ENCODE measurements at regions not wholly inside any gene's neighbourhood (a gene's known extent, or its start where the extent isn't known, plus 50 kb on each side); places are given as distances from the start of the nearest gene placed in this dataset.

- no peak for DNase-seq
Observed at GRCh38 chr2:150889141-150889540, 372.5 kb downstream of the RBM43 start.

DNA sequence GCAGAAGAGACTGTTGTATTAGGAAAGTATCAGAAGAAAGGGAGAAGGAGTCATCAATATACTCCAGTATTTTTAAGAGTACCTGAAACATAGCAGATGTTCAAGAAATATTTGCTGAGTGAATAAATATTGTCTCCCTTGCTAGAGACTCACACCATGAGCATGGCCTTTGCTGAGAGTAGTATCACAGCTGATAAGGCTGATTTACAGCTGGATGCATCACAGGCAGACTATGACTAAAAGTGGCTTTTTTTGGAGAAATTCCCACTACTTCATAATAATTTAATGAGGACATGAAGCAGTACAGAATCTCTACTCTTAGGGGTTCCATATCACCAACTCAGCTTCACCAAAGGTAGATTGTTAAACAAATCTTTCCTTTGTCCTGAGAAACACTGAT, 373.3 kb downstream of the RBM43 start:
- no peak for DNase-seq

- DNase-seq: no peak
Observed at GRCh38 chr2:150887926-150888325, 373.7 kb downstream of the RBM43 start.

- no peak for DNase-seq
Observed at GRCh38 chr2:150885774-150886386, 375.8 kb downstream of the RBM43 start.

GRCh38 chr2:150885236-150885635, 376.4 kb downstream of the RBM43 start:
- no peak for DNase-seq

DNA sequence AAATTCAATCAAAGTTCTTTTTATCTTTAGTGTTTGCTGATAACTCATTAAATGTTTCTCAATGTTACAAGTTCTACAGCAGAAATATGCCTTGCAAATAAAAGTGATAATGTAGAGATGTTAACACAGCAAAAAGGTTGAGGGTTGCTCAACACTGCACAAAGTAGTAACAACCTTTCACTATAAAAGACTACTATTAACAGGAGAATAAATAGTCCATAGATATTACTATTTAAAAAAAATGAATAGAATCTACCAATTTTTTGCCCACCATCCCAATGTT, 378.1 kb downstream of the RBM43 start:
- DNase-seq: no peak

DNA sequence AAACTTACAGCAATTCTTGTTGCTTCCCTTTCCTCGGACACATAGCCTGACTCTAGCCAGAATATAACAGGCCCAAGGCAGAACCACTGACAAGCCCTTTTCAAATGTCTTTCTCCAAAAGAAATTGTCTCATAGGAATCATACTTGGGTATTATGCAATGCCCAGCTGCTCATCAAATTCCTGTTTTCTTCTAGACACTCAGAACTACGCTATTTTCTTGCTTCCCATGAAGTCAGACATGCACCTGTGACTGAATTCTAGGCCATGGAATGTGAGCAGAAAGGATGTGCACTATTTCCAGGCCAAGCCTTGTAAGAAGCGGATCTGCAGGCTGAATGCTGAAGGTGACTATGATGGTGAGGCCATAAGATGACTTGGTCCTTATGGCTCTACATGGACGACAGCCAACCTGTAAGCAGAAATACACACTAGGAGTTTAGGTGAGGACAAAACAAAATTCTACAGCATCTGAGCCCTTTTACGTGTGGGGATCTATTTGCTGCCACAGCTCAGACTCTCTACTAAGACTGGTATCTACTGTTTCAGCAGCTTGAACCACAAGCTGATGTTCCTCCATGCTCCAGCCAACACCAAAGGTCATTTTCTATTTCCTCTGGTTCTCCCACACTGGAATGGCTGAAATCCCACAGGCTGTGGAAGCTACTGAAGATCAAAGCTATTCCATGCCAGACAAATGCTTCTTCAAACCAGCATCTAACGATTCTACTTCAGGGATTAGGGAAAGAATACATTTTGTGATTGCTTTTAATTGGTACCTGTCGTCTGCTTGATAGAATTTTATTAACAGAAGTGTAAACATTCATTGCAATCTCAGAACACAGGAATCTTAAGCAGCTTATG, 378.7 kb downstream of the RBM43 start:
- DNase-seq: no peak

- DNase-seq: no peak
Observed at GRCh38 chr2:150880986-150881385, 380.7 kb downstream of the RBM43 start.

DNA sequence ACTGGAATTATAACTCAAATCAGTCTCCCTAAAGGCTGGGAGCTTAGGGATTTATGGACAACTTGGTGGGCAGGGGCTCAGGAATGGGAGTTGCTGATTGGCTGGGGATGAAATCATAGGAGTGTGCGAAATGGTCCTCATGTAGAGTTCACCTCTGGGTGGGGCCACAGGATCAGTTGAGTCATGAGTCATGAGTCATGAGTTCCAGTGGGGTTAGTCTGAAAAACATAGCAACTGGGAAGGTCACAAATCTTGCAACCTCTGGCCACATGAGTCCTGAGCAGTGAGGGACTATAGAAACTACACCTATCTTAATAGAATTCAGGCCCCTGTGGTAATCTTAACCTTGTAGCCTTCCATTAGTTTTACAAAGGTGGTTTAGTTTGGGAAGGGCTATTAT, 383.3 kb downstream of the RBM43 start:
- DNase-seq: no peak

DNA sequence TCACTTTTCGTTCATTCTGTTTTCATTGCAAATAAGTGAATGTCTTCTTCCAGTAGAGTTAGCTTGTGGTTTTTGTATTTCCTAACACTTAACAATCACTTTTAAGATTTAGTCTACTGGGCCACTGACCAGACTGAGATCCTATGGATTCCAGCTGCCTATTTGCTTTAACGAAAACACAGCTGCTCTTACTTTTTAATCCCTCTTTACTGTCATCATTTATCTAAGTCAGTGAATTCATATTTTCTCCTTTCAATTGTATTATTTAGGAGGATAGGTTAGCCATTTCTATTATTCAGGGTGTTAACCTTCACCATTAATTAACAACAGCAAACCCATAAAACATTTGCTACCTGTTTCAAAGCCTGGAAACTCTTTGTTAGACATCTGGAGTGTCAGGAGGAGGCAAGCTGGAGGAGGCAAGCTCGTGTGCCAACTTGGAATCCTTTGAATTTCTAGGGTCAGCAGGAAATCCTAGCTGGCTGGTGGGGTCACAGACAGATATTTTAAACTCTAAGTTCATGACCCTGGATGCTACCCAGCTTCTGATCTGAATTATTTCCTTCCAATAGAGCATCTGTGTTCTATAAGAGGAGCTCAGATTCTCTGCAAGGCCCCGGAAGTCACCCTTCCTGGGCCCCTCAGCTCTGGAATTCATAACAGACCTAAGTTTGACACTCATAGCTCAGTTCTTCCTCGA, 385.3 kb downstream of the RBM43 start:
- no peak for DNase-seq

DNA sequence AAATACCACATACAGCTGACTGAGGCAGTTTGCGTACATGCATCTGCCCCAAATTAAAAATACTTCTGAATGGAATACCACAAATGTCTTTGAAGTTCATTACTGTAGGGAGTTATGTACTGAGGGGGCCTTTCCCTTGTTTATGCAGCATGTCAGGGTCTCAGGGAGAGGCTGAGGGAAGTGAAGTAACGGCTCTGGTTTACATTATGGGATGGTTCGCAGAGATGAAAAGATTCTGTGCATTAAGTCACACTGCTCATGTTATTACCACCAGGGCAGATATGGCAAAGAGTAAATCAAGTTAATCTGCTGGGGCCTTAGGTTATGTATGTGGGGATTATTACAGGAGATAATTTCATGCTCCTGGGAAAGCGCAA, 385.9 kb upstream of the RND3 start:
- DNase-seq: no peak

GRCh38 chr2:150872756-150873395, 385.4 kb upstream of the RND3 start:
- DNase-seq: no peak

DNA sequence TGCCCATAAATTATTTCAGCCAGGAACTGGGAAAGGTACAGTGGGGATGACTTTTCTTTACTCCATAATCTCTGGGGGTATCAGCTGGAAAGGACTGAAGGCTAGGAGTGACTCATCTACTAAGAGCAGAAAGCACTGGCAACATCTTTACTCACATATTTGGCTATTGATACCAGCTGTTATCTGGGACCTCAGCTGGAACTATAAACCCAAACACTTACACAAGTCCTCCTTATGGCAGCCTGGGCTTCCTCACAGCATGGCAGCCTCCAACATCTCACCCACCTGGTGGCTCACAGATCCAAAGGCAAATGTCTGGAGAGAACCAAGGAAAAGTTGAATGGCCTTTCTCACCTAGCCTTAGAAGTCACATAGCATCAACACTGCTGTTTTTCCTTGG, 379.0 kb upstream of the RND3 start:
- DNase-seq: no peak

GRCh38 chr2:150863691-150864090, 376.2 kb upstream of the RND3 start:
- no peak for DNase-seq

- no peak for DNase-seq
Observed at GRCh38 chr2:150860301-150860700, 372.8 kb upstream of the RND3 start.

GRCh38 chr2:150859877-150860276, 372.4 kb upstream of the RND3 start:
- no peak for DNase-seq

- DNase-seq: no peak
Observed at GRCh38 chr2:150859162-150859561, 371.7 kb upstream of the RND3 start.

- no peak for DNase-seq
Observed at GRCh38 chr2:150858382-150858781, 370.9 kb upstream of the RND3 start.

GRCh38 chr2:150856596-150857281, 369.3 kb upstream of the RND3 start:
- DNase-seq: no peak

GRCh38 chr2:150853263-150853662, 365.8 kb upstream of the RND3 start:
- DNase-seq: no peak

DNA sequence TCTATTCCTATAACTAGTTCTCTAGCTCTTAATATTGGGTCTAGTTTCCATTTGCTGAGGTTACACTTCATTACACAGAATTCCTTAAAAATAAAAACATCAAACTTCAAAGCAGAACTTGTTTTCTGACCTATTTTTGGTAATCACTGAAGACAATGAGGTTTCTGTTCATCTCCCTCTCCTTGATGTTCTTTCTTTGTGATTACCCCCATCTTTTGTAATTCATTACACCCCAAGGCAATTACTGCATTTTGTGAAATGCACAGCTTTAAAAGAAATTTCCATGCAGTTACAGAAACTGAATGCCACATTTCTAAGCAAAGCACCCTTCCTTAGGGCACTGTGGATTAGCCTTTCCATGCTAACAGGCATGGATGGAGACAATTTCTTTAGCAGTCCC, 363.2 kb upstream of the RND3 start:
- DNase-seq: no peak

DNA sequence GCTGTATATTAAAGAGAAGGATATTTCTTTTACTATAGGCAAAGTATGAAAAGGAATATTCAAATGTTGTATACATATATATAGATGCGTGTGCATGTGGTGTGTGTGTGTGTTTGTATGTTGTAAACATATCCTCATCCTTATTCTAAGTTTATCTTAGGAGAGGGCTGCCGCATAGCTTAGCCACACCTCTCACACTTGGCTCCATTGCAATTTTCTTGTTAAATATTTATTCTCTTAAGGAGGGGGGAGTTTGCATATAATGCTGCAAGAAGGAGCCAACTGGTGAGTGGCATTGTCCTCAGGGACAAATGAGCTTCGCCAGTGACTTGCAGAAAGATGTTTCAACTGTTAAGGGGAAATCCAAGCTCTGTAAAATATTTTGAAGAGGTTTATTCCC, 360.1 kb upstream of the RND3 start:
- no peak for DNase-seq

DNA sequence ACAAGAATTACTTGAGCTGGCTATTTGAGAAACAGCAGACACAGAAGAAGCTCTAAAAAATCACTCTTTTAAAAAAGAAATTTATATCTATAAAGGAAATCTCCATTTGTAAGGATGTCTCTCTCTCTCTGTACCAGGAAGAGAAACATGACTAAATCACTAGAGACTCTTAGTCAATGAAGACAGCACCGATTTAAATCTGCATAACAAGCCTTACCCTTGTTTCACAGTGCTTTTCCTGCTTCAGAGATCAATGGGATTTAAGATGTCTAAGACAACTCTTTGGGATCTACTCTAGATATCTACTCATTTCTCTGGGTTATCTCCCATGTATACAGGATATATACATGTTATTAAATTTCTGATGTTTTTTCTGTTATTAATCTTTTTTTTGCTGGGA, 359.2 kb upstream of the RND3 start:
- DNase-seq: no peak
